Keratinocyte (primary cell): ENCODE measurements at regions not wholly inside any gene's neighbourhood (a gene's known extent, or its start where the extent isn't known, plus 50 kb on each side); places are given as distances from the start of the nearest gene placed in this dataset.

Experiments used
- DNase-seq: peaks from one replicate; pipeline ENCODE4 v3.0.0-alpha.2; 2011; ENCODE audit warnings: low read depth, missing footprints, low spot score
- FAIRE-seq: peaks from 2 replicates; lab custom pipeline; 2011; peaks lifted over from hg19 to GRCh38; lab: Jason Lieb, UNC
- H2AFZ ChIP-seq: 2 replicates; pipeline ENCODE4 v1.6.0; 2012; ENCODE audit warnings: low read length, control low read depth, inconsistent platforms; ENCODE audit not compliant: control insufficient read depth
- H3K27ac ChIP-seq: 2 replicates; pipeline ENCODE4 v1.5.1; 2011; ENCODE audit warnings: low read length; ENCODE audit not compliant: control insufficient read depth, insufficient read depth
- H3K27me3 ChIP-seq: 3 replicates; pipeline ENCODE4 v1.6.0; 2011; ENCODE audit warnings: low read length; ENCODE audit not compliant: control insufficient read depth, insufficient read depth; ENCODE audit errors: extremely low read depth
- H3K36me3 ChIP-seq, 2 experiments: 2 replicates in 1 of 2; 3 replicates in 1 of 2; pipeline ENCODE4 v1.5.1; 2011; ENCODE audit warnings: low read length in 2 of 2, mild to moderate bottlenecking in 1 of 2; ENCODE audit not compliant: control insufficient read depth in 2 of 2, insufficient read depth in 2 of 2; ENCODE audit errors: extremely low read depth in 1 of 2
- H3K4me1 ChIP-seq: 3 replicates; pipeline ENCODE4 v1.5.1; 2011; ENCODE audit warnings: low read length; ENCODE audit not compliant: control insufficient read depth, insufficient read depth; ENCODE audit errors: extremely low read depth
- H3K4me2 ChIP-seq: 3 replicates; pipeline ENCODE4 v1.6.0; 2011; ENCODE audit warnings: low read depth, low read length; ENCODE audit not compliant: control insufficient read depth, insufficient read depth; ENCODE audit errors: extremely low read depth
- H3K4me3 ChIP-seq, 3 experiments: fragments of 200-600 bp in 1 of 3; sonication (generic) in 1 of 3; 2 replicates in 2 of 3; 3 replicates in 1 of 3; pipeline ENCODE4 v1.5.1; 2011 to 2016; ENCODE audit warnings: low read length in 3 of 3, mild to moderate bottlenecking in 3 of 3, control low read depth in 2 of 3, inconsistent platforms in 1 of 3, low read depth in 1 of 3, mixed read lengths in 1 of 3, mixed run types in 1 of 3, moderate library complexity in 1 of 3; ENCODE audit not compliant: control insufficient read depth in 2 of 3, insufficient read depth in 2 of 3; ENCODE audit errors: extremely low read depth in 1 of 3
- H3K79me2 ChIP-seq: 2 replicates; pipeline ENCODE4 v1.6.0; 2012; ENCODE audit warnings: low read length; ENCODE audit not compliant: control insufficient read depth, insufficient read depth
- H3K9ac ChIP-seq: 3 replicates; pipeline ENCODE4 v1.6.0; 2011; ENCODE audit warnings: low read length; ENCODE audit not compliant: control insufficient read depth, insufficient read depth; ENCODE audit errors: extremely low read depth
- H3K9me1 ChIP-seq: 3 replicates; pipeline ENCODE4 v1.6.0; 2011; ENCODE audit warnings: low read length; ENCODE audit not compliant: control insufficient read depth, insufficient read depth; ENCODE audit errors: extremely low read depth
- H3K9me3 ChIP-seq: 2 replicates; pipeline ENCODE4 v1.5.1; 2012; ENCODE audit warnings: low read depth, low read length; ENCODE audit not compliant: control insufficient read depth
- H4K20me1 ChIP-seq: 3 replicates; pipeline ENCODE4 v1.6.0; 2011; ENCODE audit warnings: low read length; ENCODE audit not compliant: control insufficient read depth, insufficient read depth; ENCODE audit errors: extremely low read depth
- CTCF ChIP-seq, 3 experiments: IDR thresholded peaks in 1 of 3; conservative IDR thresholded peaks in 1 of 3; optimal IDR thresholded peaks in 1 of 3; 2 replicates in 2 of 3; 3 replicates in 1 of 3; pipeline versions ENCODE3 to v1.5.1; 2011; ENCODE audit warnings: low read length in 3 of 3, mild to moderate bottlenecking in 3 of 3, moderate library complexity in 2 of 3, control low read depth in 1 of 3, inconsistent platforms in 1 of 3; ENCODE audit not compliant: insufficient read depth in 2 of 3; ENCODE audit errors: extremely low read depth in 1 of 3
- EZH2 ChIP-seq: IDR thresholded peaks from one replicate; pipeline ENCODE4 v1.6.1; 2012; ENCODE audit warnings: inconsistent platforms, mild to moderate bottlenecking, low read length, moderate library complexity
- dilution Hi-C: fragments of 300-500 bp; cut with MboI; formaldehyde crosslinking; loops from one replicate; pipeline ENCODE4 v1.7.0; 2020; ENCODE audit warnings: low sequenced_read_pairs; ENCODE audit not compliant: extremely low pct_ligation_motif_present

- dilution Hi-C loops, result no loop called here
- H3K4me2 ChIP-seq, result no peak overlapping the region
- no peaks in the 10 kb centered on the region for H3K27me3 ChIP-seq
- H2AFZ ChIP-seq, result no peak overlapping the region
- no peak overlapping the region for H3K9ac ChIP-seq
- no peaks in the 10 kb centered on the region for H3K9me3 ChIP-seq
- no peaks in the 10 kb centered on the region for H4K20me1 ChIP-seq
- no peaks in the 10 kb centered on the region for H3K9me1 ChIP-seq
- FAIRE-seq (no peak), DNase-seq (no peak)
- H3K4me3 ChIP-seq, result no peak overlapping the region
- no peak overlapping the region for H3K27ac ChIP-seq
- H3K4me1 ChIP-seq, result no peaks in the 10 kb centered on the region
- H3K79me2 ChIP-seq, result no peaks in the 10 kb centered on the region
- H3K36me3 ChIP-seq, result no peaks in the 10 kb centered on the region
- TF ChIP-seq CTCF (optimal IDR thresholded peaks at IDR 0.05 in 1 of 3, IDR thresholded peaks at IDR 0.05 in 1 of 3, conservative IDR thresholded peaks at IDR 0.05 in 1 of 3; ENCODE audit: extremely low read depth in 1 of 3, insufficient read depth in 2 of 3, low read length in 3 of 3) (no peak), EZH2 (no peak)
These were observed 98.6 kb upstream of the ZNF644 start for GRCh38 chr1:91120421-91120820.

- H3K4me2 ChIP-seq, result no peak overlapping the region
- no peak overlapping the region for H3K27ac ChIP-seq
- H3K79me2 ChIP-seq, result no peaks in the 10 kb centered on the region
- no peak overlapping the region for H3K9ac ChIP-seq
- no peak overlapping the region for H2AFZ ChIP-seq
- FAIRE-seq (no peak), DNase-seq (no peak)
- H3K4me3 ChIP-seq, result no peak overlapping the region
- H3K4me1 ChIP-seq, result no peaks in the 10 kb centered on the region
- dilution Hi-C loops, result no loop called here
- no peaks in the 10 kb centered on the region for H4K20me1 ChIP-seq
- no peaks in the 10 kb centered on the region for H3K27me3 ChIP-seq
- H3K9me1 ChIP-seq, result no peaks in the 10 kb centered on the region
- H3K9me3 ChIP-seq, result no peaks in the 10 kb centered on the region
- H3K36me3 ChIP-seq, result no peaks in the 10 kb centered on the region
- TF ChIP-seq EZH2, result no peak
- no peak for TF ChIP-seq CTCF (optimal IDR thresholded peaks at IDR 0.05 in 1 of 3, IDR thresholded peaks at IDR 0.05 in 1 of 3, conservative IDR thresholded peaks at IDR 0.05 in 1 of 3; ENCODE audit: extremely low read depth in 1 of 3, insufficient read depth in 2 of 3, low read length in 3 of 3)
These were observed 82.9 kb upstream of the ZNF644 start for GRCh38 chr1:91104712-91105111.
